IPS DF 19.7 (cell line): ENCODE measurements at regions not wholly inside any gene's neighbourhood (a gene's known extent, or its start where the extent isn't known, plus 50 kb on each side); places are given as distances from the start of the nearest gene placed in this dataset.

Experiments
- DNase-seq: peaks from one replicate; pipeline ENCODE4 v3.0.0-alpha.2; 2013; ENCODE audit warnings: low read depth, low spot score

- DNase-seq, result no peak
These were observed 51.9 kb upstream of the TSPAN11 start for GRCh38 chr12:30874455-30875321.

GRCh38 chr12:30870491-30871265 lies 55.9 kb upstream of the TSPAN11 start:
- DNase-seq, result no peak

GRCh38 chr12:30867415-30867814 lies 59.1 kb upstream of the TSPAN11 start:
- no peak for DNase-seq

- no peak for DNase-seq
These were observed 60.3 kb upstream of the TSPAN11 start for GRCh38 chr12:30866256-30866655.

- no peak for DNase-seq
These were observed 62.7 kb upstream of the TSPAN11 start for GRCh38 chr12:30863839-30864238.

- no peak for DNase-seq
These were observed 64.1 kb upstream of the TSPAN11 start for GRCh38 chr12:30862486-30862885.

- no peak for DNase-seq
These were observed 67.3 kb upstream of the TSPAN11 start for GRCh38 chr12:30859226-30859625.

- DNase-seq, result no peak
These were observed 68.1 kb upstream of the TSPAN11 start for GRCh38 chr12:30858471-30858870.

- no peak for DNase-seq
These were observed 72.9 kb upstream of the TSPAN11 start for GRCh38 chr12:30853561-30854133.

- peak; percentile 75 for DNase-seq
These were observed 75.9 kb upstream of the TSPAN11 start for GRCh38 chr12:30850684-30851083.

GRCh38 chr12:30847259-30847658 lies 79.3 kb upstream of the TSPAN11 start:
- DNase-seq, result no peak

GRCh38 chr12:30846776-30847175 lies 79.8 kb upstream of the TSPAN11 start:
- no peak for DNase-seq

- no peak for DNase-seq
These were observed 80.9 kb upstream of the TSPAN11 start for GRCh38 chr12:30845676-30846075.

GRCh38 chr12:30843211-30843610 lies 83.3 kb upstream of the TSPAN11 start:
- DNase-seq, result no peak

- no peak for DNase-seq
These were observed 85.8 kb upstream of the TSPAN11 start for GRCh38 chr12:30840715-30841114.

GRCh38 chr12:30839643-30840220 lies 85.0 kb upstream of the CAPRIN2 start:
- no peak for DNase-seq

GRCh38 chr12:30837595-30837994 lies 82.8 kb upstream of the CAPRIN2 start:
- DNase-seq, result no peak

- no peak for DNase-seq
These were observed 82.1 kb upstream of the CAPRIN2 start for GRCh38 chr12:30836656-30837445.

- no peak for DNase-seq
These were observed 80.5 kb upstream of the CAPRIN2 start for GRCh38 chr12:30835216-30835615.

GRCh38 chr12:30830751-30831150 lies 76.0 kb upstream of the CAPRIN2 start:
- DNase-seq, result no peak

GRCh38 chr12:30829876-30830275 lies 75.1 kb upstream of the CAPRIN2 start:
- no peak for DNase-seq
